HG02798 (cell line): ENCODE measurements at regions not wholly inside any gene's neighbourhood (a gene's known extent, or its start where the extent isn't known, plus 50 kb on each side); places are given as distances from the start of the nearest gene placed in this dataset.
"Not testable (repeated sequence)": the region's sequence is repeated elsewhere in the genome, so short reads cannot be mapped to it uniquely, and the experiment has no call there.

Source experiments
- ATAC-seq: cut with Tn5 transposase; IDR thresholded peaks from one replicate; pipeline ENCODE4 v1.9.1; 2021; ENCODE audit warnings: mild to moderate bottlenecking; ENCODE audit not compliant: unreplicated experiment, poor library complexity

- ATAC-seq: not testable (repeated sequence)
Measured at GRCh38 chrY:3319988-3320387, 258.9 kb upstream of the TGIF2LY start.

GRCh38 chrY:3367535-3367934 lies 211.3 kb upstream of the TGIF2LY start:
- not testable (repeated sequence) for ATAC-seq

GRCh38 chrY:3368459-3368858 lies 210.4 kb upstream of the TGIF2LY start:
- not testable (repeated sequence) for ATAC-seq

GRCh38 chrY:3391508-3391907 lies 187.4 kb upstream of the TGIF2LY start:
- not testable (repeated sequence) for ATAC-seq

GRCh38 chrY:3404241-3404640 lies 174.6 kb upstream of the TGIF2LY start:
- not testable (repeated sequence) for ATAC-seq

- ATAC-seq: not testable (repeated sequence)
Measured at GRCh38 chrY:3405585-3405984, 173.3 kb upstream of the TGIF2LY start.

GRCh38 chrY:3406896-3407452 lies 171.9 kb upstream of the TGIF2LY start:
- ATAC-seq: not testable (repeated sequence)

GRCh38 chrY:3410322-3410892 lies 168.5 kb upstream of the TGIF2LY start:
- ATAC-seq: not testable (repeated sequence)
